HepG2 (cell line): ENCODE measurements at regions not wholly inside any gene's neighbourhood (a gene's known extent, or its start where the extent isn't known, plus 50 kb on each side); places are given as distances from the start of the nearest gene placed in this dataset.

Source experiments
- ATAC-seq: fragments of 200-7000 bp; cut with Tn5 transposase; 3 replicates; pipeline ENCODE4 v1.9.1; 2020; ENCODE audit warnings: mild to moderate bottlenecking, moderate library complexity
- BruUV-seq: library from RNA; stranded (reverse); fragments of 400-500 nt; replicated peaks from 2 replicates; lab custom pipeline; 2021; lab: Mats Ljungman, UMichigan
- CTCF ChIA-PET: fragments of 300-600 bp; formaldehyde crosslinking; extraction: SDS; loops from one replicate; lab custom pipeline; 2021; ENCODE audit warnings: low total read pairs, inconsistent platforms, low intra/inter-chr PET ratio; lab: Yijun Ruan, JAX
- POLR2A ChIA-PET: fragments of 350-600 bp; sonication (Branson Sonifier 250); formaldehyde crosslinking; loops from one replicate; lab custom pipeline; 2020; ENCODE audit warnings: antibody characterized with exemption, inconsistent platforms; lab: Yijun Ruan, JAX
- DNase-seq: peaks from one replicate; pipeline ENCODE4 v3.0.0-alpha.2; 2015; ENCODE audit warnings: low spot score
- FAIRE-seq: peaks from 3 replicates; lab custom pipeline; 2011; peaks lifted over from hg19 to GRCh38; lab: Jason Lieb, UNC
- H2AFZ ChIP-seq: one replicate; pipeline ENCODE4 v1.6.1; 2011; ENCODE audit warnings: low read length, inconsistent platforms
- H3K27ac ChIP-seq: fragments of 300-600 bp; 3 replicates; pipeline ENCODE4 v1.8.0; 2011; ENCODE audit warnings: mixed run types, mild to moderate bottlenecking, mixed read lengths, low read length, inconsistent platforms; ENCODE audit not compliant: insufficient read depth; ENCODE audit errors: extremely low read length
- H3K27me3 ChIP-seq, 2 experiments: fragments of 200-600 bp in 1 of 2; 2 replicates in 1 of 2; 3 replicates in 1 of 2; pipeline versions ENCODE4 v1.6.0 to v1.8.0; 2011; ENCODE audit warnings: low read length in 2 of 2, mild to moderate bottlenecking in 2 of 2, moderate library complexity in 2 of 2, inconsistent platforms in 1 of 2; ENCODE audit not compliant: insufficient read depth in 2 of 2, control insufficient read depth in 1 of 2
- H3K36me3 ChIP-seq, 2 experiments: fragments of 200-600 bp in 1 of 2; replicated peaks in 1 of 2; 2 replicates in 1 of 2; 3 replicates in 1 of 2; pipeline versions ENCODE4 v1.5.1 to v1.8.0; 2011; ENCODE audit warnings: low read length in 2 of 2, inconsistent platforms in 1 of 2; ENCODE audit not compliant: insufficient read depth in 2 of 2, control insufficient read depth in 1 of 2
- H3K4me1 ChIP-seq: 2 replicates; pipeline ENCODE4 v1.5.1; 2012; ENCODE audit warnings: low read length, inconsistent platforms; ENCODE audit not compliant: insufficient read depth
- H3K4me2 ChIP-seq: 2 replicates; pipeline ENCODE4 v1.6.0; 2011; ENCODE audit warnings: low read depth, low read length, inconsistent platforms
- H3K4me3 ChIP-seq, 3 experiments: fragments of 200-600 bp in 1 of 3; sonication (generic), shearing (Covaris generic) in 1 of 3; replicated peaks in 1 of 3; 2 replicates each; pipeline ENCODE4 v1.5.1; 2011 to 2016; ENCODE audit warnings: low read length in 3 of 3, inconsistent platforms in 2 of 3, low read depth in 2 of 3, mild to moderate bottlenecking in 2 of 3, control low read depth in 1 of 3, mixed read lengths in 1 of 3; ENCODE audit not compliant: insufficient read depth in 1 of 3
- H3K79me2 ChIP-seq: one replicate; pipeline ENCODE4 v1.6.1; 2011; ENCODE audit warnings: low read length, inconsistent platforms; ENCODE audit not compliant: insufficient read depth
- H3K9ac ChIP-seq: 2 replicates; pipeline ENCODE4 v1.6.0; 2011; ENCODE audit warnings: mild to moderate bottlenecking, low read depth, low read length, inconsistent platforms; ENCODE audit not compliant: insufficient read depth
- H3K9me3 ChIP-seq: 2 replicates; pipeline ENCODE4 v1.5.1; 2012; ENCODE audit warnings: mild to moderate bottlenecking, low read length
- H4K20me1 ChIP-seq: 2 replicates; pipeline ENCODE4 v1.6.0; 2011; ENCODE audit warnings: inconsistent platforms, mild to moderate bottlenecking, low read length, moderate library complexity; ENCODE audit not compliant: insufficient read depth
- ZNF574 ChIP-seq: sonication (generic); formaldehyde crosslinking; IDR thresholded peaks from 2 replicates; pipeline ENCODE4 v1.4.0; 2020; ENCODE audit warnings: missing genetic modification reagents
- WGBS: methylation state at CpG from one replicate; pipeline ENCODE4 v1.1.6; 2017; ENCODE audit warnings: low lambda C conversion rate; 5-methylcytosine and 5-hydroxymethylcytosine counted together
- in situ Hi-C: cut with HindIII; loops from 2 replicates; pipeline ENCODE4 v1.10.0; 2017; ENCODE audit warnings: low pct_unique_long_range_greater_than_20kb; ENCODE audit not compliant: extremely low pct_ligation_motif_present
- intact Hi-C: fragments of 100-400 bp; cut with micrococcal nuclease; formaldehyde crosslinking; loops from one replicate; pipeline ENCODE4 v1.10.0; 2022; ENCODE audit not compliant: unreplicated experiment
- TF ChIP-seq, protein P1 (sequence below): sonication (generic); formaldehyde crosslinking; IDR thresholded peaks from 2 replicates; pipeline ENCODE4 v1.4.0; 2020; ENCODE audit warnings: missing genetic modification reagents, mild to moderate bottlenecking, borderline replicate concordance

- ATAC-seq (no peak), DNase-seq (no peak), FAIRE-seq (no peak)
- H3K4me2 ChIP-seq = no peak overlapping the region
- TF ChIP-seq, protein P1, sequence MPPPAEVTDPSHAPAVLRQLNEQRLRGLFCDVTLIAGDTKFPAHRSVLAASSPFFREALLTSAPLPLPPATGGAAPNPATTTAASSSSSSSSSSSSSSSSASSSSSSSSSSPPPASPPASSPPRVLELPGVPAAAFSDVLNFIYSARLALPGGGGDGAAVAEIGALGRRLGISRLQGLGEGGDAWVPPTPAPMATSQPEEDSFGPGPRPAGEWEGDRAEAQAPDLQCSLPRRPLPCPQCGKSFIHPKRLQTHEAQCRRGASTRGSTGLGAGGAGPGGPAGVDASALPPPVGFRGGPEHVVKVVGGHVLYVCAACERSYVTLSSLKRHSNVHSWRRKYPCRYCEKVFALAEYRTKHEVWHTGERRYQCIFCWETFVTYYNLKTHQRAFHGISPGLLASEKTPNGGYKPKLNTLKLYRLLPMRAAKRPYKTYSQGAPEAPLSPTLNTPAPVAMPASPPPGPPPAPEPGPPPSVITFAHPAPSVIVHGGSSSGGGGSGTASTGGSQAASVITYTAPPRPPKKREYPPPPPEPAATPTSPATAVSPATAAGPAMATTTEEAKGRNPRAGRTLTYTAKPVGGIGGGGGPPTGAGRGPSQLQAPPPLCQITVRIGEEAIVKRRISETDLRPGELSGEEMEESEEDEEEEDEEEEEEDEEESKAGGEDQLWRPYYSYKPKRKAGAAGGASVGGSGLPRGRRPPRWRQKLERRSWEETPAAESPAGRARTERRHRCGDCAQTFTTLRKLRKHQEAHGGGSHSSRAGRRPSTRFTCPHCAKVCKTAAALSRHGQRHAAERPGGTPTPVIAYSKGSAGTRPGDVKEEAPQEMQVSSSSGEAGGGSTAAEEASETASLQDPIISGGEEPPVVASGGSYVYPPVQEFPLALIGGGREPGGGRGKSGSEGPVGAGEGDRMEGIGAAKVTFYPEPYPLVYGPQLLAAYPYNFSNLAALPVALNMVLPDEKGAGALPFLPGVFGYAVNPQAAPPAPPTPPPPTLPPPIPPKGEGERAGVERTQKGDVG (CRISPR knock-in tag) = 0 out of 2 replicates have a peak, but pooled peaks have one; percentile 31
- no peak for TF ChIP-seq ZNF574 (CRISPR knock-in tag)
- in situ Hi-C loops = no loop called here
- no peak overlapping the region for H2AFZ ChIP-seq
- BruUV-seq = no TSS peak
- H3K36me3 ChIP-seq = no peaks in the 10 kb centered on the region
- POLR2A ChIA-PET = no interaction called here
- no peaks in the 10 kb centered on the region for H4K20me1 ChIP-seq
- H3K27me3 ChIP-seq = no peaks in the 10 kb centered on the region
- H3K27ac ChIP-seq = no peak overlapping the region
- no peak overlapping the region for H3K9ac ChIP-seq
- peaks cover 7% of the 10 kb centered on the region; the same call in 1 of the 2 replicates for H3K4me1 ChIP-seq
- no peak overlapping the region for H3K4me3 ChIP-seq
- CTCF ChIA-PET = no interaction called here
- intact Hi-C loops = no loop called here
- WGBS = 94% methylated on average over 18 of the region's 26 CpGs
- H3K9me3 ChIP-seq = peaks cover 63% of the 10 kb centered on the region
- H3K79me2 ChIP-seq = peaks cover 2% of the 10 kb centered on the region
These were observed 748.4 kb upstream of the NRXN1 start for GRCh38 chr2:51780353-51780752.
